HG02852 (cell line): ENCODE measurements at regions not wholly inside any gene's neighbourhood (a gene's known extent, or its start where the extent isn't known, plus 50 kb on each side); places are given as distances from the start of the nearest gene placed in this dataset.

ENCODE experiments used
- ATAC-seq: cut with Tn5 transposase; IDR thresholded peaks from one replicate; pipeline ENCODE4 v1.9.1; 2021; ENCODE audit warnings: mild to moderate bottlenecking, moderate library complexity; ENCODE audit not compliant: unreplicated experiment

DNA sequence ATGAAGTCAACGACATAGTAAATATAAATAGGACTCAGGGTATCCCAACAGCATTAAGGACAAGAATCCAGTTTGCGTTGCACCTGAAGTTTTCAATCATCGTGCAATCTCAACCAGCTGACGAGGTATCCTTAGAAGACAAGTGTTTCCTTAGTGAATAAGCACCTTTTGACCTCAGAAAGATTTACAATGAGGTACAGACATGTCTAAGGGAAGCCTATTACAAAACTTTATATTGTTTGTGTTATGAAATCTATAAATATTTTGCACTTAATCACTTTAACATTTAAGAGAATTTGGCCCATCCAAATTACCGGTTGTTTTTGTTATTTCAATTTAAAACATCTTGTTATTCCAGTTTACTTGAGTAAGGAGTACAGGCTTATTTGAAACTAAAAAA is 64.9 kb upstream of the PRICKLE2 start:
- ATAC-seq, result no peak

DNA sequence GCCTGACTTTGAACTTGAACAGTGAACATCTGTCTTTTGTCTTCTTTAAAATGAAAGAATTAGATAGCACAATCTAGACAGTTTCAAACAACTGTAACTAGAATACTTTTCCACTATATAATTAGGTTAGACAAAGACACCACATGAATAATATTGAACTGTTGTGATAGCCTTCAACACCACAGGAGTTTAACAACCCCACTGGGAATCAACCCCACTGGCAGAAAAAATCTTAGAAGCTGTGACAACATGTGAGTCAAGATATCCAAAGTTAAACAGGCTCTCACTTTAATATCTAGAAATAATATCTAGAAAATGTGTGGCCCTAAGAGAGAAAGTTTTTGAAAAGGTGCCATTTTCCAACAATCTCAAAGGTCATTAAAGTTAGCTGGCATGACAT is 64.4 kb upstream of the PRICKLE2 start:
- no peak for ATAC-seq

DNA sequence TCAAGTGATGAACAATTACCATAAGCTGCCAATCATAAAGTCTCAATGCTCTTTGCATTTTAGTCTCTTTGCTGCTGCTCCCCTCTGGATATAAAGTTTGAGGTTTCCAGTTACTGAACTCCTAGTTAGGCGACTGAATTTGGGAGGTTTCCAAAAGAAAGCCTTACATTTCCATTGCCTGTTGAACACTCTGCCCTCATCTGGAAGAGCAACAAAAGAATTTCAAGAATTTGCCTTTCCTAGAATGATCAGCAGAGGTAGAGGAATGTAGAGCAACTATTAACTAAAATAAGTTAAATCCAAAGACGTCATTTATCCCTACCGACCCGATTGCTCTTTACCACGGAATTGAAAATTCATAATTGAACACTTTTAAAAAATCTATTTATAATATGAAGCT is 53.4 kb upstream of the PRICKLE2 start:
- ATAC-seq, result no peak

DNA sequence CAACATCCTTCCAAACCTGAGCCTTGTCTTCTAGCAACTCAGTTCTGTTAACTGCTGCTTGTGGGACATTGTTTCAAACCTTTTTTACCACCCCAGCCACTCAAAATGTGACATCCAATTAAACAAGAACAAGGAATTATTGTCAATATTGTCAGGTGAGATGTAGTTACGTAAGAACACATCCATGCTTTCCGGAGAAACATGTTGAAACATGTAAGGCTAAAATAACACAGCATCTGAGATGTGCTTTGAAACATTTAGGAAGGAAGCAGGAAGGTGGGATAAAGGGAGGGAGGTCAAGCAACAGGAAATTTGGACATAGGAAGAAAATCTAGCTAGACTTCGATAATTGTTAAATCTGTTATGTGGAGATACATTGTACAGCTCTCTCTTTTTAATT is 50.9 kb upstream of the PRICKLE2 start:
- no peak for ATAC-seq
